ENCODE measurements at regions not wholly inside any gene's neighbourhood (a gene's known extent, or its start where the extent isn't known, plus 50 kb on each side); places are given as distances from the start of the nearest gene placed in this dataset.
"Not testable (repeated sequence)": the region's sequence is repeated elsewhere in the genome, so short reads cannot be mapped to it uniquely, and the experiment has no call there.

DNA sequence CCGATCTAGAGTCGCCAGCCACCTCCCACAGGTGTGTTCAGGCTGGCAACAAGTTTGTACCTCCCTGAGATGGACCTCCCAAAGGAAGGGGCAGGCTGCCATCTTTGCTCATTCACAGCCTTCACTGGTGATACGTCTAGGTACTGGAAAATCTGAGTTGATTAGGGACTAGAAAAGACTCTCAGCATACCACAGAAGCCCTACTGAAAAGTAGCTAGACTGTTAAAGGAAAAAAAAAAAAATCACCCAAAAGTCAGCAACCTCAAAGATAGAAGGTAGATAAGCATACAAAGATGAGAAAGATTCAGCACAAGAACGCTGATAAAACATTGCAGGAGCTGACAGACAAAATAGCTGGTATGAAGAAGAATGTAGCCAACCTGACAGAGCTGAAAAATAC lies 128.6 kb upstream of the WDR75 start:
- no peak for DNase-seq

DNA sequence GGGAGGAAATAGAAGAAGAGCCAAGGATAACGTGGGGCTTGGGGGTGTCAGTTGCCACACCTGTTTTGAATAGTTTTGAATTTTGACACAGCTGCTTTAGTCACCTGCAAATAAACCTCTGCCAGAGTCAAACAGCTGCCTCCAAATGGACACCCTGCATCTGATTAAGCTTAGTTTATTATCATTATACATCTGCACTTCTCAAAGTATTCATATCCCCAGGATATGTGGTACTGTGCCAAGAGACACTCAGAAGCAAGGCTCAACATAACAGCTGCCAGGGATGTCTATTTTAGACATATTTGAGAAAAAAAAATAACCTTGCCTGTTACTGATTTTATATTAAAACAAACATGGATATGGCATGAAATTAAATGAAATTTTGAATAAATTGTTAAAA lies 122.5 kb upstream of the WDR75 start:
- DNase-seq, result no peak

DNA sequence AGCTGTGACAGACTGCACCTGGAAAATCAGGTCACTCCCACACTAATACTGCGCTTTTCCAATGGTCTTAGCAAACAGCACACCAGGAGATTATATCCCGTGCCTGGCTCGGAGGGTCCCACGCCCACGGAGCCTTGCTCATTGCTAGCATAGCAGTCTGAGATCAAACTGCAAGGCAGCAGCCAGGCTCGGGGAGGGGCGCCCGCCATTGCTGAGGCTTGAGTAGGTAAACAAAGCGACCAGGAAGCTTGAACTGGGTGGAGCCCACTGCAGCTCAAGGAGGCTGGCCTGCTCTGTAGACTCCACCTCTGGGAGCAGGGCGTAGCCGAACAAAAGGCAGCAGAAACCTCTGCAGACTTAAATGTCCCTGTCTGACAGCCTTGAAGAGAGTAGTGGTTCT lies 121.8 kb upstream of the WDR75 start:
- not testable (repeated sequence) for DNase-seq

DNA sequence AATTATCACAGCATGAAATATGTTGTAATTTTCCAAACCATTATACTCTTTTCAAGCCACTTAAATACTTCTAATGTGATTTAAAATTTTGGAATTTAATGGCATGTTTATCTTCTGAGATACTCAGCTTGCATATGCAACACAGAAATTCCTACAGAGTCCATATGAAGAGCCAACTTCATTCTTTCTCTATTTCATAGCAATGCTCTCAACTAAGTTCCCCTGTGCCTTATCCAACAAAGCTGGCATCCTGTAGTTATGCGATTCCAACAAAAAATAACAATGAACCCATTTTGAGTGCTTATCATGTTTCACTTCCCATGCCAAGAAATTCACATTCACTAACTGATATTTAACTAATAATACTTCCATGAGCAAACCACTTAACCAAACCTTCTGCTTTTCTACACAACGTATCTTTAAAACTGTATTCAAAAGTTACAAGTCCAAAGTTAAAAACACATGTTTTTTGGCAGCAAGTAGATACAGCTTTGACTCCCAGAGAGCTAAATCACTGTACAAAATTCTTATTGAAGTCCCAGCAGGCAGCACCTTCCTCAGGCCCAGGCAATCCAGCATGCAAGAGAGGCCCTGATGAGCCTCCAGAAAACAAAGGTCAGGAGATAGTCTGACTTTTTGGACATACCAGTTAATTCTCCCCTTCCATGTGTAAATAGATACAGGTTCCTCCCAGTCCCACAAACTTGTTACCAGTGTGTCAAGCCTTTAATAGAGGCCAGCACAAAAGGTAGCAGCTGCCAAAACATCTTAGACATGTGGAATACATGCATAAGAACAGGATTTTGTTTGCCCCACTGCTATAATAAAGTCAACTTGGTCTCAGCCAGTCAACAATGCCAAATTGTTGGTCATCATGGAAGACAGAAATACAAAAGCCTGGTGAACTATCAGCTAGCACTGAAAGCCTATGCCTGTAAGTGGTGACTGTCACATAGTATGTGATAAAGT lies 113.1 kb upstream of the WDR75 start:
- DNase-seq, result no peak

DNA sequence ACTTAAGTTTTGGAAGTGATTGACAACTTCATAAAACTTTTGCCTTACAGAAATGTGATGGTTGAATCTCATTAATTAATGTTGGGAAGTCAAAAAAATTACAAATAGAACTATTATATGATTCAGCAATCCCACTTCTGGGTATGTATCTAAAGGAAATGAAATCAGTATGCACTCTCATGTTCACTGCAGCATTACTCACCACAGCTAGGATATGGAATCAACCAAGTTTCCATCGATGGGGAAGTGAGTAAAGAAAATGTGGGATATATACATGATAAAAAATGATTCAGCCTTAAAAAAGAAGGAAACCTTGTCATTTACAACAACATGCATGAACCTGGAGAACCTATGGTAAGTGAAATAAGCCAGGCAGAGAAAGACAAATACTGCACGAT lies 112.4 kb upstream of the WDR75 start:
- no peak for DNase-seq

DNA sequence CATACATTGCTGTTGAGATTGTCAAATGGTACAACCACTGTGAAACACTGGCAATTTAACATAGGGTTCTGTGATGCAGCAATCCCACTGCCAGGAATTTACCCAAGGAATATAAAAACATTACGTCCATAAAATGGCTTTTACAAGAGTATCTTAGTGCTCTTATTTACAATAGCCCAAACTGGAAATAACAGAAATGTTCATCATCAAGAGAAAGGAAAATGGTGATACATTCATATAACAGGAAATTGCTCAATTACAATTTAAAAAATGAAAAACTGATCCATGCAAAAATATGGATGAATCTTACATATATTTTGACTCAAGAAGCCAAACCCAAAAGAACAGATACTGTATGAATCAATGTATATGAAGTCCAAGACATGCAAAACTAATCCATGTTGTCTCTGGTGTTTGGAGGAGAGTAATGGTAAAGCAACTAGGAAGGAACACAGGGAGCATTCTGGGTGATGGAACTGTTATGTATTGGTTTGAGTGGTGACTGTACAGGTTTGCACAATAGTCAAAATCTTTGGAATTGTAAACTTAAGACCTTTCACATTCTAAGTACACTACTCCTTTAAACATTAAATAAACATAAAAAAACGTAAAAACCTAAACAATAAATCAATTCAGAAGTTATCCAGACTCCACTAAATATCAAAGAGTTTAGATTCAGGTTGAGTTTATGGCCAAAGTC lies 104.8 kb upstream of the WDR75 start:
- no peak for DNase-seq

DNA sequence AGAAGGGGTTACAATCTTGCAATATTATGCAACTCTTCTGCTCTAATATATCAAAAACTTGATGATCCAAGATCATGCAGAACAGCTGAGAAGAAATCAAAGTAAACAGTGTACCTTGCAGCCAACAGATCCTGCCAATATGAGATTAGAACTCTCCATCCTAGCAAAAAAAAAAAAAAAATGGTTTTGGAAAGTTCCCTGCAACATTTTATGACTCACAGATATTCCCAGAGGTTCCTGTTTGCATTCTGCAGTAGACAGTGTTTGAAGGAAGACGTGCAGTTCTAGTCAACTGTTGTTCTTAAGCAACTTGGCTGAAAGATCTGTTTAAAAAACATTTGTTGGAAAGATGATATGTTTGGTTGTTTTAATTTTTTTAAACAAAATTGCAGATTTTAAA lies 103.6 kb upstream of the WDR75 start:
- DNase-seq, result no peak

DNA sequence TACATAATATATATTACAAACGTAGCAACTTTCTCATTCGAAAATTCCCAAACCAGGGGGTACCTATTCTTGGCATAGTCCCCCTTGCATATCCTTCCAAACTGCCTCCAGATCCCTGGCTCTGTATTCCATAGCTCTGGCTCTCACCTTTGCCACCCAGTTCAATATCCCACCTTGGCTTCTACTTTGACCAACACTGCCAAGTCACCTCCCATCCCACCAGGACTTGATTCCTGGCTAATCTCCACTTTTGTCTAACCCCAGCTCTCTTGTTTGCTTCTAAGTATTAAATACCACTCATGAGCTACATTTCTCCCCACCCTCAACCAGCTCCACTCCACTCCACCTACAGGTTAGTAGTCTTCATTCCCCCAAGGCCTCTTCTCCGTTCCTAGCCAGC lies 103.2 kb upstream of the WDR75 start:
- no peak for DNase-seq

DNA sequence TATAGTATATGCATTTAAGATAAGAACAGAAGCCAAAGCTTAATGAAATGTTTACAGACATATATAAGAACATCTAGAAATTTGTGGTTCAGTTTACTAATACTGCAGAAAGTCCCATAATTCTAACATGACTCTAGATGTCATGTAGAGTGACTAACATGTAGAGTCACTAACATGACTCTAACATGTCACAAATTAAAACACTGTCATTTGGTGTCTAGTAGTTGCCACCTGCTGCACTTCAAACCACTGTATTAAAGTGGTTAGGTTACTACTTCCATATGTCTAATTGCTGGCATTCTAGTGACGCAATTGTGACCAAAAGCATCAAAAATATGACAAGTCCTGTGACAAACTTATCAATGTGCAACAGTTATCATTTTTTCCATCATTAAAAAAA lies 100.2 kb upstream of the WDR75 start:
- no peak for DNase-seq

DNA sequence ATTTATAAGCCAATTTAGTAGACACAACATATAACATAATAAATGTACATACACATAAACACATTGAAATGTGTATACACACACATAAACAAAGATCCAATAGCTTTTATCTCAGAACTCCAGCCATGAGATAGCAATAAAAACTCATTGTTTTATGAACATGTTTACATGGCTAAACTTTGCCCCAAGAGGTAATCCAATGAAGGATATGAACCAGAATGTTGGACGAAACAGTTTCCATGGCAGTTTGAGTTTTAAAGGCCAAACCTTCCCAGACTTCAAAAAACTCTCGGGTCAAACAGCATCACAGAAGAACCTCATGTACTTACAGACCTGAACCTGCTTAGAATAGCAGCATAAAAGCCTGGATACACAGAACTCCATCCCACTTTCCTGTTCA lies 97.2 kb upstream of the WDR75 start:
- no peak for DNase-seq

DNA sequence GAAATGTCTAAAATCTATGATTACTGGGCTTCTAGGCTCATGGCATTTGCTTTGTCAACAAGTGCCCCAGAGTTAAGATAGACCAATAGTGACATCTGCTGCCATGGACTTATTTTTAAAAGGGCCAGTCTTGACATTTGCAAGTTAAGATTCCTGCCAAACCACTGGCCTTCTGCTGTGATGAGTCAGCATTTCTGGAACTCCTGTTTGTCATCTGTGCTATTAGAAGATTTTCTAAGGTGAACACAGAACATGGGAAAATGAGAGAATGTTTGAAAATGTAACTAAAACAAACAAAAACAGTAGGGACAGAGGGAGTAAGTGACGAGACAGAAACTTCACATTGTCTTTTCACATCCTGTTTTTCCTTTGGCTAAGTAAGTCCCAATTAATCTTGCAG lies 93.7 kb upstream of the WDR75 start:
- no peak for DNase-seq

DNA sequence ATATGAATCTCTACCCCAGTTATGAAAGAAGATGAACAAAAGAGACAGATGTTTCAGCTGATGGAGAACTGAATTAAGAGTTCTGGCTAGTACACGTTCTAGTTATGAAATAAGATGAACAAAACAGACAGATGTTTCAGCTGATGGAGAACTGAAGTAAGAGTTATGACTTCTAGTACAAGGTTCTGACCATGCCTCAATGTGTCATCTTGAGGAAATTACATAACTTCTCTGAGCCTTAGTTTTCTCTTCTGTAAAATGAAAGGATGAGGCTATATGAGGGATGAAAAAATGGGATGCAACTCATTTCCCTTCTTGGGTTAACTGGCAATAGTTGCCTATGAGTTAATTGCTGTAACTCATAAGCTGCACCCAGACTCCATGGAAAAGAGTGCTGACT lies 92.9 kb upstream of the WDR75 start:
- no peak for DNase-seq

DNA sequence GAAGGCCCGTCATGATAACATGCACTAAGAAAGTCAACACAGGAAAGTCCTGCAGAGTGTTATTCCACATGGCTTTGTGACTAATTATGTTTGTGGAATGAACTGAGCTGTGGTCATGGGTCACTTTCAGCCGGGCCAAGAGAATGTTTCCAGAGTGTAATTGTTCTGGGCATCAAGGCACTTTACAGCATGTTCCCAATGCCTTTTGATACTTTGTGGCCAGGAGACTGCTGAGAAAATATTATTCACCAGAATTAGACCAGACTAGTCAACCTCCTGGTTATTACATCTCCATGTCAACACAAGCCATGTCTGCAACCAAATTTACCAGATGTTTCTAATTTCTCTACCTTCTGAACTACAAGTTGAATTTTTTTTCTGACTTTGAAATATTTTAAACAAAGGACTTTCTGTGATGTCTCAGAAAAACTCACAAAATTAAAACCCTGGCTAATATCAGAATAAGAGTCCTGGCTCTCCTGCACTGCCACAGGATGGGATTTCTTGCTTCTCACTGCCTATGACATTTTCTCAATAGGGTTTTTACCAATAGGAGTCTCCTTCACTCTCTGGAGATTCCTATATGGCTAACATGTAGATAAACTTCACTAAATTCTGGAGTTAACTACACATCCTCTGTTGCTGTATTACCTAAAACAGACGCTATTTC lies 90.6 kb upstream of the WDR75 start:
- DNase-seq, result no peak

DNA sequence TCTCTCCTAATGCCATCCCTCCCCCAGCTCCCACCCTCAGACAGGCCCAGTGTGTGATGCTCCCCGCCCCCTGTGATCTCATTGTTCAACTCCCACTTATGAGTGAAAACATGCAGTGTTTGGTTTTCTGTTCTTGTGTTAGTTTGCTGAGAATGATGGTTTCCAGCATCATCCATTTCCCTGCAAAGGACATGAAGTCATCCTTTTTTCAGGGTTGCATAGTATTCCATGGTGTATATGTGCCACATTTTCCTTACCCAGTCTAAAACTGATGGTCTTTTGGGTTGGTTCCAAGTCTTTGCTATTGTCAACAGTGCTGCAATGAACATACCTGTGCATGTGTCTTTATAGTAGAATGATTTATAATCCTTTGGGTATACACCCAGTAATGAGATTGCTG lies 89.3 kb upstream of the WDR75 start:
- DNase-seq, result not testable (repeated sequence)

DNA sequence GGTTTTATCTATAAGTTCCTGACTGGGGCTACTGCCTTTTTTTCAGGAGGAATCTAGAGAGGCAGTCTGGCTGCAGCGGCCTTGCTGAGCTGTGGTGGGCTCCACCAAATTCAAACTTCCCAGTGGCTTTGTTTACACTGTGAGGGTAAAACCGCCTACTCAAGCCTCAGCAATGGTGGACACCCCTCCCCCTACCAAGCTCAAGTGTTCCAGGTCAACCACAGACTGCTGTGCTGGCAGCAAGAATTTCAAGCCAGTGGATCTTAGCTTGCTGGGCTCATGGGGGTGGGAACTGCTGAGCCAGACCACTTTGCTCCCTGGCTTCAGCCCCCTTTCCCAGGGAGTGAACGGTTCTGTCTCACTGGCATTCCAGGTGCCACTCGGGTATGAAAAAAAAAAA lies 83.9 kb upstream of the WDR75 start:
- not testable (repeated sequence) for DNase-seq

DNA sequence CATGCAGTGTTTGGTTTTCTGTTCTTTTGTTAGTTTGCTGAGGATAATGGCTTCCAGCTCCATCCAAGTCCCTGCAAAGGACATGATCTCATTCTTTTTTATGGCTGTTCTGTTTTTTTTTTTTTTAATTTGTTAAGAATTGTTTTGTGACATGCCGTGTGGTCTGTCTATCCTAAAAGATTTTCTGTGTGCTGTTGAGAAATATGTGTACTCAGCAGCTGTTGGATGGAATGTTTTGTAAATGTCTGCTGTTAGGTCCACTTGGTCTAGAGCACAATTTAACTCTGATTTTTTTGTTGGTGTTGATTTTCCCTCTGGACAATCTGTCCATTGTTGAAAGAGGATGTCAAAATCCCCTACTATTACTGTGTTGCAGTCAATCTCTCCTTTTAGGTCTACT lies 80.4 kb upstream of the WDR75 start:
- DNase-seq, result no peak

DNA sequence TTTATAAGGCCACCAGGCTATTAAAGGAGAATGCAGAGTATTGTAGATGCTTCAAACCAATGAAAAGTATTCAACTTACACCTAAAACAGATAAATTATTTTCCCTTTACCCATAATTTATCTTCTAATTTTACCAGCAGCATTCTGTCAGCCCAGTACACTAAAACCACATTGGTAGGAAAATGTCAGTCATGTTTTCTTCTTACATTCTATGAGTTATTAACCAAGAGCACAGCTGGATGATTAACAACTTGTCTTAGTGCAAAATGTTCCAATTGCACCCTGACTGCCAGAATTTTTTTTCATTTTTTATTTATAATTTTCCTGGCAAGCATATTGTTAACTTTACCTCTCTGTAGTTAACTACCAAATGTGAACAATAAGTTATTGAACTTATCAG lies 79.0 kb upstream of the WDR75 start:
- DNase-seq, result no peak

DNA sequence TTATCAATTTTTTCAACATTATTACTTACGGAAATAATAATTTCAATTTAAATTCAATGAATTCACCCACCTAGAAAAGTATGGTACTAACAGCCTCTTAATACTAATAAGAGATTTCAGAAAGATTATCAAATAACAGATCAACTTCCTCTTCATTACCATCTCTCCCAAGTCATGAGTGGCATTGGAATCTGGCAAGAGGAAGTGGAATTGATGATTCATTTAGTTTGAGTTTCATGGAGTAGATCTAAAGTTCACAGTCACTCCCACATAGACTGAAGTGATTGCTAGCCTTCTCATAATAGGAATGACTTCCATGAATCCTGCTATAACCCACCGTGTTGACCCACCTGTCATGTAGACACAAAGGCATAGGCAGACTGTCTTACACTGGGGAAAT lies 77.7 kb upstream of the WDR75 start:
- DNase-seq, result no peak

DNA sequence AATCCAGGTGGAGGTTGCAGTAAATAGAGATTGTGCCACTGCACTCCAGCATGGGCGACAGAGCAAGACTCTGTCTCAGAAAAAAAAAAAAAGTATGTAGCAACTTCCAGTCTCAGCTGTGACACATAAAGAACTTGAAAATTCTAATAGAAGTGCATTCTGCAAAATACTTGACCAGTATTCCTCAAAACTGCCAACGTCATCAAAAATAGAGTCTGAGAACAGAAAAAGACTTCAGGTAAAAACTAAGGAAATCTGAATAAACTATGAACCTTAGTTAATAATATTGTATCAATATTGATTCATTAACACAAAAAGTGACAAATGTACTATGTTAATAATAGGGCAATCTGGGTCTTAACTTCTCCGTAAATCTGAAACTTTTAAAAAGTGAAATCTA lies 76.7 kb upstream of the WDR75 start:
- no peak for DNase-seq

DNA sequence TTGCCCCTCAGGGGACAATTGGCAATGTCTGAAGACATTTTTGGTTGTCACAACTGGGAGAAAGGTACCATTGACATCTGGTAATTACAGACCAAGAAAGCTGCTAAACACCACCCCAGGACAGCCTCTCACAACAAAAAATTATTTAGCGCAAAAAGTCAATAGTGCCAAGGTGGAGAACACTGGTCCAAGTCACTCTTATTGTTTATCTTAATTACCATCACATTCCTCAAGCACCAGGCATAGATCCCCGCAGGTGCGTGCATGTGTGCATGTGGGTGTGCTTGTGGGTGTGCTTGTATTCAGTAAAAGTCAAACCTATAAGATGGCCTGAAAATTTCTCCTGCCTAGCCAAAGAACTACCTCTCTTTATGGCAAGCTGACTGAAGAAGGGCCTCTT lies 74.9 kb upstream of the WDR75 start:
- no peak for DNase-seq

DNA sequence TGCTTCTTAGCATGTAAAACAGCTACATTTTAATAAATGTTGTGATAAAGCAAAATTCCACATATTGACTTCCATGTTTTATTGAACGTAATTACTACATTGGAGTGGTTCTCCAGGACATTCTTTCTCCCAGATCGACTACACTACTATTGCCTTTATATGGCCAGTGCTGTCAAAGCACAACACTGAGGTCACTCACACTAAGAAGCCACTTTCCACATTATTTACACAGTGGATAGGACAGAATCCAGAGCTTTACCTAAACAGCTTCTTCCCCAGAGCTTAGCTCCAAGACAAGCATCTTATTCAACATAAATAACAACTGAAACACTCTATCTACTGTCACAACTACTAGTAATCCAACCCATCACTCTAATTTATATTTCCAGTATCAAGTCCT lies 73.9 kb upstream of the WDR75 start:
- no peak for DNase-seq

DNA sequence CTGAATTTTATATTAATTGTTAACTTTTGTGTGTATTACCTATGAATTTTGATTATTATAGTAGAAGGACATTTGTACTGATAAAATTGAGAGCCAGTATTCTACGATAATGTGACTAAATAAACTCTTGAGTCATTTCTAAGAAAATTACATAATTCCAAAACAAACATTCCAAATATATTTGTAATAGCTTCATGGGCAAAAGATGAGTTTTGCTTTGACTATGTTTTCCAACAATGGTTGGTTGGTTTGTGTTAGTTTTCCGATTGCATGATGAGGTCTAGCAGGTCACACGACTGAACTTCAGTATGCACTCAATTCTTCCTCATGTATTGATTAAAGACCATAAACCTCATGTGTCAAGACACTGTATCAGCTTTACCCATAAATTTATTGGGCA lies 71.7 kb upstream of the WDR75 start:
- DNase-seq, result no peak

DNA sequence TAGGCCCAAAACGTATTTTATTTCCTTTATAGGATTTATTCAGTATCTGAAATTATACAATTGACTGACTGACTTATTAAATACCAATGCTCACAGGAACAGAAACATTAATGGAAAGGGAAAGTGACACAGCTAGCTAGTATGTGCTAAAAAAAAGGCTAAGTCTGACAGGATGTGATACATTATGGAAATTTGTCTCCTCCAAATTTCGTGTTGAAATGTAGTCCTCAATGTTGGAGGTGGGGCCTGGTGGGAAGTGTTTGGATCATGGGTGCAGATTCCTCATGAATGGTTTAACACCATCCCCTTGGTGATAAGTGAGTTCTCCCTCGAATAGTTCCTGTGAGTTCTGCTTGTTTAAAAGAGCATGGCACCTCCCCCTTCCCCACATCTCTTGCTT lies 70.6 kb upstream of the WDR75 start:
- no peak for DNase-seq

DNA sequence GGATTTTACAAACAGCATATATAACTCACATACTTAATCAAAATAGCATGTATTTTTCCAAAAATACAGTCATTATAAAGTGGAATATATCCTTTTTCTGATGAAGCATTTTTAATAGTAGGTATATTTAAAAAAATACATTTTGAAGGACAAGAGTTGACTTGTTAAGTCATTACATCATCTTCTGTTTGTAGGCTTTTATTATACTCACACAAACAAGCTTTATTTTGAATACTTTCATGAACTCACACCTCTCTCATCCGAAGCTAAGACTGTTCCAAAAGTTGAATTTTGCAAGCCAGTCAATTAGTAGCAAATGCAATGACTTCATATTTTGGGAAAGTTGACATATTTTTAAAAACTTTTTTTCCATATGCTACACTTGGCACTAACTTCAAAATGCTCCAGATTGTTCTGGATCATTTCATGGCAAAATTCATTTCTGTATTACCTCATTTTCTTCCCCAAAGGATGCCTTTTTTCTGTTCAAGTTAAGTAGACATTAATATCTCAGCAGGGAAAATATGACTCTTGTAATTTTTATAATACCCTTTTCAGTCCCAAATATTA lies 68.5 kb upstream of the WDR75 start:
- no peak for DNase-seq
